Brain microvascular endothelial cell (primary cell): ENCODE measurements at regions not wholly inside any gene's neighbourhood (a gene's known extent, or its start where the extent isn't known, plus 50 kb on each side); places are given as distances from the start of the nearest gene placed in this dataset.

Source experiments
- DNase-seq: peaks from one replicate; pipeline ENCODE4 v3.0.0-alpha.2; 2020
- H3K27ac ChIP-seq: fragments of 250-450 bp; sonication (Bioruptor Pico); 2 replicates; pipeline ENCODE4 v1.5.1; 2020; ENCODE audit warnings: mild to moderate bottlenecking, moderate library complexity
- H3K27me3 ChIP-seq: fragments of 250-450 bp; sonication (Bioruptor Pico); replicated peaks from 2 replicates; pipeline ENCODE4 v1.5.1; 2020; ENCODE audit warnings: mild to moderate bottlenecking
- H3K36me3 ChIP-seq: fragments of 250-450 bp; sonication (Bioruptor Pico); replicated peaks from 2 replicates; pipeline ENCODE4 v1.5.1; 2020; ENCODE audit warnings: mild to moderate bottlenecking
- H3K4me3 ChIP-seq: 2 replicates; pipeline ENCODE4 v1.5.1; 2011; ENCODE audit warnings: low read depth, mild to moderate bottlenecking, control low read depth, low read length, moderate library complexity
- in situ Hi-C: cut with HindIII; loops from 2 replicates; pipeline ENCODE4 v1.10.0; 2017; ENCODE audit warnings: low sequenced_read_pairs, low pct_ligation_motif_present
- TF ChIP-seq, protein P1 (sequence below): IDR thresholded peaks from 2 replicates; pipeline ENCODE4 v1.5.1; 2011; ENCODE audit warnings: low read depth, mild to moderate bottlenecking, moderate library complexity, low read length, control low read depth, inconsistent platforms; ENCODE audit errors: missing control alignments

DNA sequence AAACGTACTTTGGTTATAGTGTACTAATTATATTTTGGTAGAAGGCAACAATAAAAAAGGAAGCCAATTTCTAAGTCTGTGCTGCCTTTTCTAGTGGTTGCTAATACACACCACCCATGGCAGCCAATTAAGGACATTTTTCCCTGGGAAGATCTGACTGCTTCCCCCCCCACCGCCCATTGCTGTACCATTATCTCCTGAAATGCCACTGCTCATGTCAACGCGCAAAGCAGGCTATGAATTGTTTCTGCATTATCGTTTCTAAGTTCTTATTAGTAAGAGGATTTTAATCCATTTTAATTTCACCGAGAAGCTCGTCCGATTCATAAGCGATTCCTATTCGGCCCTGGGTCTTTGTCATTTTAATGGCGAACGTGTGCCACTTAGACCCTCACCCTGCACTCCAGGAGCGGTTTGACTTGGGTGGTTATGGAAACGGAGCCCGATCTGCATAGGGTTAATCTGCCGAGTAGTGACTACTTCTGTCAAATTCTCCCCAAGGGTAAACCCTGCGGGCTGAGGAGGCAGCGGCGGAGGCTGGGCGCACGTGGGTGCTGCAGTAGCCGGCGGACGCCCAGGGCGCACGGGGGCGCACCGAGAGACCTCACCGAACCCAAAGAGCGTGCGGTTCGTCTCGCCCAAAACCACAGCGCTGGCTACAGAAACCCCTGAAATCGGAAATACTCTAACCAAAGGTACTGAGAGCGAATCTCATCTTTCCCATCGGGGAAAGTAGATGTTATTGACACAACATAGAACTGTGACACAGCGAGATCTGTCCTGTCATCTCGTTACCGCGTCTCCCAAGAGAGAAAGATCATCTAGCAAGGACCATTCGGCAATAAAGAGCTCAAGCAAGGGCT, 55.8 kb upstream of the SHC3 start:
- in situ Hi-C loops, result no loop called here
- H3K4me3 ChIP-seq, result peak overlapping the region; percentile 32
- peaks cover 18% of the 10 kb centered on the region for H3K27me3 ChIP-seq
- H3K27ac ChIP-seq, result no peak overlapping the region
- no peaks in the 10 kb centered on the region for H3K36me3 ChIP-seq
- TF ChIP-seq, protein P1, sequence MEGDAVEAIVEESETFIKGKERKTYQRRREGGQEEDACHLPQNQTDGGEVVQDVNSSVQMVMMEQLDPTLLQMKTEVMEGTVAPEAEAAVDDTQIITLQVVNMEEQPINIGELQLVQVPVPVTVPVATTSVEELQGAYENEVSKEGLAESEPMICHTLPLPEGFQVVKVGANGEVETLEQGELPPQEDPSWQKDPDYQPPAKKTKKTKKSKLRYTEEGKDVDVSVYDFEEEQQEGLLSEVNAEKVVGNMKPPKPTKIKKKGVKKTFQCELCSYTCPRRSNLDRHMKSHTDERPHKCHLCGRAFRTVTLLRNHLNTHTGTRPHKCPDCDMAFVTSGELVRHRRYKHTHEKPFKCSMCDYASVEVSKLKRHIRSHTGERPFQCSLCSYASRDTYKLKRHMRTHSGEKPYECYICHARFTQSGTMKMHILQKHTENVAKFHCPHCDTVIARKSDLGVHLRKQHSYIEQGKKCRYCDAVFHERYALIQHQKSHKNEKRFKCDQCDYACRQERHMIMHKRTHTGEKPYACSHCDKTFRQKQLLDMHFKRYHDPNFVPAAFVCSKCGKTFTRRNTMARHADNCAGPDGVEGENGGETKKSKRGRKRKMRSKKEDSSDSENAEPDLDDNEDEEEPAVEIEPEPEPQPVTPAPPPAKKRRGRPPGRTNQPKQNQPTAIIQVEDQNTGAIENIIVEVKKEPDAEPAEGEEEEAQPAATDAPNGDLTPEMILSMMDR, result peak; percentile 40
- no peak for DNase-seq

DNA sequence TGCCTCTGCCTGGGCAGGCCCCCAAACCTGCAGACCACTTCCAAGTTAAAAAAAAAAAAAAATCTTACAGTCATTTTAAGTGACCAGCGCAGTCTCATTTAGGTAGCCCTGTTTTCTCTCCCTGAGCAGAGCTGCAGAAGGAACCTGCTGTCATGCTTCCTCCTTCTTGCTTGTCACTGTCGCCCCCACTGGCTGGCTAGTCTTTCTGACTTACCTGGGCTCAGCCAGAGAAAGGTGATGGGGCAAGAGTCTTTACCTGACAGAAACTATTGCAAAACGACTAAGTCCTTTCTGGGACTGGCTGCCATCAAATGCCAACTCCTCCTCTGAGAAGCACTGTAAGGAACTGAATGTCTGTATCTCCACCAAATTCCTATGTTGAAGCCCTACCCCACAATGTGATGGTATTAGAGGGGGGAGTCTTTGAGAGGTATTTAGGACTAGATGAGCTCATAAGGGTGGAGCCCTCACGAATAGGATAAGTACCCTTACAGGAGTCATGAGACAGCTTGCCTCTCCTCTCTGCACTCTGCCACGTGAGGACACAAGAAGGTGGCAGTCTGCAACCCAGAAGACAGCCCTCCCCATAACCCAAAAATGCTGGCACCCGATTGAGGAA, 58.4 kb upstream of the SHC3 start:
- in situ Hi-C loops, result no loop called here
- Histone ChIP-seq H3K27ac (no peak overlapping the region), H3K4me3 (no peak overlapping the region), H3K27me3 (peaks cover 18% of the 10 kb centered on the region), H3K36me3 (no peaks in the 10 kb centered on the region)
- TF ChIP-seq, protein P1, result no peak
- no peak for DNase-seq

GRCh38 chr9:89238424-89238823, 59.8 kb upstream of the SHC3 start:
- Histone ChIP-seq H3K27ac (no peak overlapping the region), H3K36me3 (no peaks in the 10 kb centered on the region), H3K27me3 (peaks cover 14% of the 10 kb centered on the region), H3K4me3 (no peak overlapping the region)
- DNase-seq, result no peak
- in situ Hi-C loops, result no loop called here
- TF ChIP-seq, protein P1, result no peak

GRCh38 chr9:89243296-89244061, 64.9 kb upstream of the SHC3 start:
- no peak overlapping the region for H3K4me3 ChIP-seq
- no peak for DNase-seq
- no peaks in the 10 kb centered on the region for H3K27me3 ChIP-seq
- H3K27ac ChIP-seq, result no peak overlapping the region
- H3K36me3 ChIP-seq, result no peaks in the 10 kb centered on the region
- in situ Hi-C loops, result no loop called here
- TF ChIP-seq, protein P1, result no peak

- Histone ChIP-seq H3K36me3 (no peaks in the 10 kb centered on the region), H3K4me3 (no peak overlapping the region), H3K27ac (no peak overlapping the region), H3K27me3 (no peaks in the 10 kb centered on the region)
- no peak for DNase-seq
- in situ Hi-C loops, result no loop called here
- TF ChIP-seq, protein P1, result no peak
These were observed 64.2 kb upstream of the CKS2 start for GRCh38 chr9:89246840-89247239.
